OCI-LY1 (cell line): ENCODE measurements at regions not wholly inside any gene's neighbourhood (a gene's known extent, or its start where the extent isn't known, plus 50 kb on each side); places are given as distances from the start of the nearest gene placed in this dataset.

Source experiments
- CTCF ChIP-seq: fragments of 200-600 bp; sonication (generic), shearing (Covaris generic); IDR thresholded peaks from 2 replicates; pipeline ENCODE4 v1.5.1; 2017; ENCODE audit warnings: mild to moderate bottlenecking, antibody characterized with exemption, low read length, moderate library complexity, mixed read lengths
- EZH2 ChIP-seq: fragments of 200-600 bp; sonication (generic), shearing (Covaris generic); IDR thresholded peaks from 2 replicates; pipeline ENCODE4 v1.8.0; 2017; ENCODE audit warnings: borderline replicate concordance, mixed run types, mild to moderate bottlenecking, antibody characterized with exemption, low read length, moderate library complexity, mixed read lengths

- no peak for TF ChIP-seq CTCF
- TF ChIP-seq EZH2, result no peak
Measured at GRCh38 chr5:28737682-28738081, 1699.3 kb upstream of the CDH9 start.
